ENCODE measurements at regions not wholly inside any gene's neighbourhood (a gene's known extent, or its start where the extent isn't known, plus 50 kb on each side); places are given as distances from the start of the nearest gene placed in this dataset.
A peak's percentile ranks its signal among the peaks of the same experiment; 100 is the strongest.

- no peaks in the 10 kb centered on the region for H3K9me3 Mint-ChIP-seq
- H3K27ac Mint-ChIP-seq = no peak overlapping the region
- no peaks in the 10 kb centered on the region for H3K4me1 Mint-ChIP-seq
- no peaks in the 10 kb centered on the region for H3K36me3 Mint-ChIP-seq (ENCODE audit: low read depth)
- TF ChIP-seq CTCF (IDR thresholded peaks at IDR 0.05; ENCODE audit: unreplicated experiment in 3 of 3) = no peak
- H3K4me3 Mint-ChIP-seq = no peak overlapping the region
- peaks cover 8% of the 10 kb centered on the region for H3K27me3 Mint-ChIP-seq (ENCODE audit: low read depth)
Measured at GRCh38 chr3:68123231-68123630, 468.8 kb upstream of the SUCLG2 start.

GRCh38 chr3:68121287-68121686 is 466.9 kb upstream of the SUCLG2 start:
- Mint-ChIP-seq H3K27me3 (ENCODE audit: low read depth) (peaks cover 8% of the 10 kb centered on the region), H3K36me3 (ENCODE audit: low read depth) (no peaks in the 10 kb centered on the region), H3K4me3 (no peak overlapping the region), H3K27ac (no peak overlapping the region), H3K4me1 (no peaks in the 10 kb centered on the region), H3K9me3 (no peaks in the 10 kb centered on the region)
- TF ChIP-seq CTCF (IDR thresholded peaks at IDR 0.05; ENCODE audit: unreplicated experiment in 3 of 3) = no peak

- Mint-ChIP-seq H3K27ac (no peak overlapping the region), H3K27me3 (ENCODE audit: low read depth) (no peaks in the 10 kb centered on the region), H3K4me1 (no peaks in the 10 kb centered on the region), H3K4me3 (no peak overlapping the region), H3K9me3 (no peaks in the 10 kb centered on the region), H3K36me3 (ENCODE audit: low read depth) (no peaks in the 10 kb centered on the region)
- no peak for TF ChIP-seq CTCF (IDR thresholded peaks at IDR 0.05; ENCODE audit: unreplicated experiment in 3 of 3)
Measured at GRCh38 chr3:68116580-68116979, 462.2 kb upstream of the SUCLG2 start.

GRCh38 chr3:68103811-68104210 is 449.4 kb upstream of the SUCLG2 start:
- Mint-ChIP-seq H3K4me1 (no peaks in the 10 kb centered on the region), H3K36me3 (ENCODE audit: low read depth) (no peaks in the 10 kb centered on the region), H3K4me3 (no peak overlapping the region), H3K9me3 (peaks cover 3% of the 10 kb centered on the region), H3K27ac (no peak overlapping the region), H3K27me3 (ENCODE audit: low read depth) (no peaks in the 10 kb centered on the region)
- TF ChIP-seq CTCF (IDR thresholded peaks at IDR 0.05; ENCODE audit: unreplicated experiment in 3 of 3) = no peak

GRCh38 chr3:68090571-68090970 is 436.2 kb upstream of the SUCLG2 start:
- no peak for TF ChIP-seq CTCF (IDR thresholded peaks at IDR 0.05; ENCODE audit: unreplicated experiment in 3 of 3)

GRCh38 chr3:68089572-68090011 is 435.2 kb upstream of the SUCLG2 start:
- Mint-ChIP-seq H3K27ac (peak overlapping the region; percentile 13 to 69 (median 22)), H3K9me3 (no peaks in the 10 kb centered on the region), H3K4me1 (peaks cover 22% of the 10 kb centered on the region), H3K36me3 (ENCODE audit: low read depth) (no peaks in the 10 kb centered on the region), H3K4me3 (no peak overlapping the region), H3K27me3 (ENCODE audit: low read depth) (no peaks in the 10 kb centered on the region)
- TF ChIP-seq CTCF (IDR thresholded peaks at IDR 0.05; ENCODE audit: unreplicated experiment in 3 of 3) = no peak

More at GRCh38 chr3:68090571-68090970, 436.2 kb upstream of the SUCLG2 start:
- H3K4me3 Mint-ChIP-seq = no peak overlapping the region
- no peaks in the 10 kb centered on the region for H3K27me3 Mint-ChIP-seq (ENCODE audit: low read depth)
- no peaks in the 10 kb centered on the region for H3K9me3 Mint-ChIP-seq
- peak overlapping the region in 2 of 3 experiments; percentile 36 to 69 for H3K27ac Mint-ChIP-seq
- peaks cover 22% of the 10 kb centered on the region for H3K4me1 Mint-ChIP-seq
- no peaks in the 10 kb centered on the region for H3K36me3 Mint-ChIP-seq (ENCODE audit: low read depth)
